HEK293 (cell line): ENCODE measurements at regions not wholly inside any gene's neighbourhood (a gene's known extent, or its start where the extent isn't known, plus 50 kb on each side); places are given as distances from the start of the nearest gene placed in this dataset.

Experiments
- CTCF ChIA-PET: fragments of 350-600 bp; formaldehyde crosslinking; extraction: SDS; loops from one replicate; lab custom pipeline; 2021; ENCODE audit warnings: antibody characterized with exemption; lab: Yijun Ruan, JAX
- POLR2A ChIA-PET: fragments of 300-600 bp; formaldehyde crosslinking; extraction: SDS; loops from one replicate; lab custom pipeline; 2020; ENCODE audit warnings: antibody characterized with exemption, inconsistent platforms; lab: Yijun Ruan, JAX
- H3K27ac ChIP-seq: fragments of 200-500 bp; sonication (Bioruptor generic); 2 replicates; pipeline ENCODE4 v1.5.1; 2014; ENCODE audit warnings: low read depth, low read length, control low read depth, inconsistent platforms; ENCODE audit errors: extremely low read depth
- H3K36me3 ChIP-seq, 2 experiments: fragments of 200-500 bp in 1 of 2; sonication (Bioruptor generic) in 1 of 2; 1 replicate in 1 of 2; 2 replicates in 1 of 2; pipeline ENCODE4 v1.5.1; 2014 to 2017; ENCODE audit warnings: inconsistent platforms in 2 of 2, low read length in 2 of 2; ENCODE audit not compliant: control insufficient read depth in 2 of 2, insufficient read depth in 1 of 2
- H3K4me1 ChIP-seq: fragments of 200-500 bp; sonication (Bioruptor generic); 2 replicates; pipeline ENCODE4 v1.5.1; 2014; ENCODE audit warnings: mild to moderate bottlenecking, low read length, inconsistent platforms; ENCODE audit not compliant: control insufficient read depth, insufficient read depth
- H3K4me3 ChIP-seq: 2 replicates; pipeline ENCODE4 v1.5.1; 2011; ENCODE audit warnings: low read depth, mild to moderate bottlenecking, control low read depth, low read length, moderate library complexity
- H3K9me3 ChIP-seq: fragments of 200-500 bp; sonication (Bioruptor generic); 2 replicates; pipeline ENCODE4 v1.5.1; 2014; ENCODE audit warnings: low read depth, low read length, inconsistent platforms; ENCODE audit not compliant: control insufficient read depth, insufficient read depth
- BCL11A ChIP-seq: fragments of 450-650 bp; formaldehyde crosslinking; IDR thresholded peaks from 2 replicates; pipeline ENCODE4 v1.5.1; 2016; ENCODE audit warnings: low read depth, missing biosample characterization, missing genetic modification characterization
- BCL11B ChIP-seq: fragments of 450-650 bp; formaldehyde crosslinking; IDR thresholded peaks from 2 replicates; pipeline ENCODE4 v1.5.1; 2016; ENCODE audit warnings: low read depth, missing biosample characterization, missing genetic modification characterization
- GLIS2 ChIP-seq: fragments of 450-650 bp; formaldehyde crosslinking; IDR thresholded peaks from 2 replicates; pipeline ENCODE4 v1.5.1; 2016; ENCODE audit warnings: missing biosample characterization, missing genetic modification characterization
- KLF1 ChIP-seq: fragments of 450-650 bp; formaldehyde crosslinking; IDR thresholded peaks from 2 replicates; pipeline ENCODE4 v1.5.1; 2016; ENCODE audit warnings: missing biosample characterization, missing genetic modification characterization
- KLF10 ChIP-seq: fragments of 450-650 bp; IDR thresholded peaks from 2 replicates; pipeline ENCODE4 v1.5.1; 2018; ENCODE audit warnings: missing biosample characterization, mild to moderate bottlenecking, missing genetic modification characterization
- OVOL3 ChIP-seq: fragments of 450-650 bp; formaldehyde crosslinking; IDR thresholded peaks from 2 replicates; pipeline ENCODE4 v1.5.1; 2016; ENCODE audit warnings: missing biosample characterization, missing genetic modification characterization
- PRDM1 ChIP-seq: fragments of 450-650 bp; formaldehyde crosslinking; IDR thresholded peaks from 2 replicates; pipeline ENCODE4; 2016; ENCODE audit warnings: missing biosample characterization, missing genetic modification characterization
- YY2 ChIP-seq: fragments of 450-650 bp; formaldehyde crosslinking; IDR thresholded peaks from 2 replicates; pipeline ENCODE4 v1.5.1; 2016; ENCODE audit warnings: missing biosample characterization, missing genetic modification characterization
- ZFP3 ChIP-seq: fragments of 450-650 bp; formaldehyde crosslinking; IDR thresholded peaks from 2 replicates; pipeline ENCODE4 v1.5.1; 2016; ENCODE audit warnings: low read depth, missing biosample characterization, missing genetic modification characterization
- ZFP37 ChIP-seq: fragments of 450-650 bp; formaldehyde crosslinking; IDR thresholded peaks from 2 replicates; pipeline ENCODE4 v1.5.1; 2016; ENCODE audit warnings: missing biosample characterization, missing genetic modification characterization
- ZNF23 ChIP-seq: fragments of 450-650 bp; formaldehyde crosslinking; IDR thresholded peaks from 2 replicates; pipeline ENCODE4 v1.5.1; 2016; ENCODE audit warnings: missing biosample characterization, missing genetic modification characterization, borderline replicate concordance
- ZNF311 ChIP-seq: fragments of 450-650 bp; formaldehyde crosslinking; IDR thresholded peaks from 2 replicates; pipeline ENCODE4 v1.5.1; 2017; ENCODE audit warnings: missing biosample characterization, missing genetic modification characterization, borderline replicate concordance
- ZNF354C ChIP-seq: fragments of 450-650 bp; formaldehyde crosslinking; IDR thresholded peaks from 2 replicates; pipeline ENCODE4 v1.5.1; 2016; ENCODE audit warnings: missing biosample characterization, missing genetic modification characterization, low read depth, borderline replicate concordance
- ZNF433 ChIP-seq: fragments of 450-650 bp; formaldehyde crosslinking; IDR thresholded peaks from 2 replicates; pipeline ENCODE4 v1.5.1; 2016; ENCODE audit warnings: missing biosample characterization, missing genetic modification characterization, low read depth
- ZNF544 ChIP-seq: fragments of 450-650 bp; formaldehyde crosslinking; IDR thresholded peaks from 2 replicates; pipeline ENCODE4 v1.5.0; 2017; ENCODE audit warnings: missing biosample characterization, missing genetic modification characterization
- ZNF548 ChIP-seq: fragments of 450-650 bp; formaldehyde crosslinking; IDR thresholded peaks from 2 replicates; pipeline ENCODE4 v1.5.1; 2016; ENCODE audit warnings: missing biosample characterization, missing genetic modification characterization
- ZNF558 ChIP-seq: fragments of 450-650 bp; formaldehyde crosslinking; IDR thresholded peaks from 2 replicates; pipeline ENCODE4 v1.5.1; 2016; ENCODE audit warnings: missing biosample characterization, missing genetic modification characterization
- ZNF561 ChIP-seq: fragments of 450-650 bp; IDR thresholded peaks from 2 replicates; pipeline ENCODE4 v1.5.1; 2018; ENCODE audit warnings: missing biosample characterization, missing genetic modification characterization, borderline replicate concordance
- ZNF585B ChIP-seq: fragments of 450-650 bp; formaldehyde crosslinking; IDR thresholded peaks from 2 replicates; pipeline ENCODE4 v1.5.1; 2016; ENCODE audit warnings: missing biosample characterization, missing genetic modification characterization
- ZNF776 ChIP-seq: fragments of 450-650 bp; formaldehyde crosslinking; IDR thresholded peaks from 2 replicates; pipeline ENCODE4 v1.5.0; 2017; ENCODE audit warnings: missing biosample characterization, missing genetic modification characterization, borderline replicate concordance
- ZNF792 ChIP-seq: fragments of 450-650 bp; formaldehyde crosslinking; IDR thresholded peaks from 2 replicates; pipeline ENCODE4 v1.5.1; 2016; ENCODE audit warnings: missing biosample characterization, missing genetic modification characterization
- ZXDB ChIP-seq: fragments of 450-650 bp; formaldehyde crosslinking; IDR thresholded peaks from 2 replicates; pipeline ENCODE4 v1.5.1; 2016; ENCODE audit warnings: missing biosample characterization, missing genetic modification characterization
- TF ChIP-seq, protein P1 (sequence below): fragments of 450-650 bp; formaldehyde crosslinking; IDR thresholded peaks from 2 replicates; pipeline ENCODE4 v1.5.1; 2016; ENCODE audit warnings: missing biosample characterization, missing genetic modification characterization, low read depth
- TF ChIP-seq, protein P2 (sequence below): fragments of 450-650 bp; formaldehyde crosslinking; IDR thresholded peaks from 2 replicates; pipeline ENCODE4 v1.5.1; 2016; ENCODE audit warnings: missing biosample characterization, missing genetic modification characterization
- TF ChIP-seq, protein P3 (sequence below): fragments of 450-650 bp; IDR thresholded peaks from 2 replicates; pipeline ENCODE4 v1.5.1; 2018; ENCODE audit warnings: missing biosample characterization, mild to moderate bottlenecking, missing genetic modification characterization
- TF ChIP-seq, protein P4 (sequence below): fragments of 450-650 bp; formaldehyde crosslinking; IDR thresholded peaks from 2 replicates; pipeline ENCODE4 v1.5.1; 2016; ENCODE audit warnings: missing biosample characterization, missing genetic modification characterization

DNA sequence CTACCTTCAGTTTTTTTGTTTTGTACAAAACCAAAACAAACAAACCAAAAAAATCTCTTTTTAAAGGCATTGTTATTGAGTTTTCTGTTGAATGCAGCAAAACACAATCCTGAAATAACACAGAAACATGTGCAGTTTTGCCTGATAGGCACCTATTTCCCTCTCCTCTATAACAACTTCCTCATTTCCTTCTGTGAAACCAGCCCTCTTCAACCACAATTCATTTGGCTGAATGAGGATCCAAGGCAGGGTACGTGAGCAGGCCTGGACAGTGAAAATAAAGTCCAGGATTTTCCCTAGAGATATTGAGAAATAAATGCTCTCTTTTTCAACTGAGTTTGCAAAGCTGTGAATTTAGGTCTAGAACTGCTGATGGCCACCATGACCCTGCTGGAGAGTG lies 134.8 kb upstream of the LARP1 start:
- Histone ChIP-seq H3K27ac (no peak overlapping the region), H3K4me3 (no peak overlapping the region), H3K36me3 (no peaks in the 10 kb centered on the region), H3K9me3 (no peaks in the 10 kb centered on the region), H3K4me1 (no peaks in the 10 kb centered on the region)
- ChIA-PET CTCF (interaction anchor here (0.7 kb wide), 1 partner anchor 15 kb away, joined by 3 read pairs; no protein-coding TSS in a partner anchor), POLR2A (no interaction called here)
- no peak for TF ChIP-seq GLIS2
- no peak for TF ChIP-seq ZXDB (tag by site-specific recombination)
- TF ChIP-seq OVOL3 (tag by site-specific recombination), result no peak
- no peak for TF ChIP-seq PRDM1 (tag by site-specific recombination)
- no peak for TF ChIP-seq ZFP37 (tag by site-specific recombination)
- no peak for TF ChIP-seq KLF10 (tag by site-specific recombination)
- TF ChIP-seq ZNF548 (tag by site-specific recombination), result no peak
- TF ChIP-seq ZNF354C (tag by site-specific recombination), result no peak
- TF ChIP-seq ZNF561, result no peak
- no peak for TF ChIP-seq ZNF544 (tag by site-specific recombination)
- TF ChIP-seq, protein P1, sequence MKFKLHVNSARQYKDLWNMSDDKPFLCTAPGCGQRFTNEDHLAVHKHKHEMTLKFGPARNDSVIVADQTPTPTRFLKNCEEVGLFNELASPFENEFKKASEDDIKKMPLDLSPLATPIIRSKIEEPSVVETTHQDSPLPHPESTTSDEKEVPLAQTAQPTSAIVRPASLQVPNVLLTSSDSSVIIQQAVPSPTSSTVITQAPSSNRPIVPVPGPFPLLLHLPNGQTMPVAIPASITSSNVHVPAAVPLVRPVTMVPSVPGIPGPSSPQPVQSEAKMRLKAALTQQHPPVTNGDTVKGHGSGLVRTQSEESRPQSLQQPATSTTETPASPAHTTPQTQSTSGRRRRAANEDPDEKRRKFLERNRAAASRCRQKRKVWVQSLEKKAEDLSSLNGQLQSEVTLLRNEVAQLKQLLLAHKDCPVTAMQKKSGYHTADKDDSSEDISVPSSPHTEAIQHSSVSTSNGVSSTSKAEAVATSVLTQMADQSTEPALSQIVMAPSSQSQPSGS, result no peak
- TF ChIP-seq, protein P2, sequence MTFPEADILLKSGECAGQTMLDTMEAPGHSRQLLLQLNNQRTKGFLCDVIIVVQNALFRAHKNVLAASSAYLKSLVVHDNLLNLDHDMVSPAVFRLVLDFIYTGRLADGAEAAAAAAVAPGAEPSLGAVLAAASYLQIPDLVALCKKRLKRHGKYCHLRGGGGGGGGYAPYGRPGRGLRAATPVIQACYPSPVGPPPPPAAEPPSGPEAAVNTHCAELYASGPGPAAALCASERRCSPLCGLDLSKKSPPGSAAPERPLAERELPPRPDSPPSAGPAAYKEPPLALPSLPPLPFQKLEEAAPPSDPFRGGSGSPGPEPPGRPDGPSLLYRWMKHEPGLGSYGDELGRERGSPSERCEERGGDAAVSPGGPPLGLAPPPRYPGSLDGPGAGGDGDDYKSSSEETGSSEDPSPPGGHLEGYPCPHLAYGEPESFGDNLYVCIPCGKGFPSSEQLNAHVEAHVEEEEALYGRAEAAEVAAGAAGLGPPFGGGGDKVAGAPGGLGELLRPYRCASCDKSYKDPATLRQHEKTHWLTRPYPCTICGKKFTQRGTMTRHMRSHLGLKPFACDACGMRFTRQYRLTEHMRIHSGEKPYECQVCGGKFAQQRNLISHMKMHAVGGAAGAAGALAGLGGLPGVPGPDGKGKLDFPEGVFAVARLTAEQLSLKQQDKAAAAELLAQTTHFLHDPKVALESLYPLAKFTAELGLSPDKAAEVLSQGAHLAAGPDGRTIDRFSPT (tag by site-specific recombination), result no peak
- TF ChIP-seq YY2 (tag by site-specific recombination), result no peak

DNA sequence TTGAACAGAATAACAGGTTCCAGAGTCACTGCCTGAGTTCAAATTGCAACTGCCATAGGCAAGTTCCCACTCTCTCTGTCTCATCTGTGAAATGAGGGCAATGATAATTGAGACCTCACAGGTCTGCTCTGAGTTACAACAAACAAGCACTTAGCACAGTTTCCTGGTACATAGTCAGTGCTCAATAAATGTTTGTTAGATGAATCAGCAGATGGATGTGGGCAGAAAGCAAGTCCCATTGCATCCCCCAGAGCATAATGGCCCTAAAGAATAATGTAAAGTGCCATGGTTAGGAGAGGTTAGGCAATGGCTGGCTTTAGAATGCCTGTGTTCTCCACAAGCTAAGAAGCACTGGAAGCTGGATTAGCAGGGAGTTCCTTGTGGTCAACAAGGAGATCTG lies 136.5 kb upstream of the LARP1 start:
- ChIA-PET CTCF (interaction anchor here (1.2 kb wide), 2 partner anchors 8 to 152 kb away, joined by 4 to 5 read pairs; no protein-coding TSS in a partner anchor), POLR2A (no interaction called here)

DNA sequence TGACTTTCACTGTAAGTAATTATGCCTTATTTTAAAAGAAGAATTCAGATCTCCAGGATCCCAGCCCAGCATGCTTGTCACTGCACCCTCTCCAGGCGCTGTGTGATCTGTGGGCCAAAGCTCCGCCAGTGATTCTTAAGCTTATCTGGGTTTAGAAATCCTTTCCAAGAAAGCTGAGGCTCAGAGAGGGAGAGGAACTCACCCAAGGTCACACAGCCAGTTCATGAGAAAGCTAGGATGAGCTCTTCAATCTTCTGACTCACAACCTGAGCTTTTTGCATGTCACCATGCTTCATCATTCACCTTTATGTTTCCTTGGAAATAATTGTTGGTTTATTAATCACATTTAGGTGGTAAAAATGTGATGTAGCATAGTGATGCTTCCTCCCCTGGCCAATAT lies 136.6 kb upstream of the HAND1 start:
- ChIA-PET CTCF (interaction anchor here (0.6 to 8.0 kb wide), 4 partner anchors 9 to 433 kb away, joined by 3 to 147 read pairs (median 4); no protein-coding TSS in a partner anchor), POLR2A (interaction anchor here (0.9 kb wide), 1 partner anchor 168 kb away, joined by 3 read pairs; no protein-coding TSS in a partner anchor)
- no peaks in the 10 kb centered on the region for H3K9me3 ChIP-seq
- no peaks in the 10 kb centered on the region for H3K4me1 ChIP-seq
- no peak overlapping the region for H3K27ac ChIP-seq
- H3K36me3 ChIP-seq, result no peaks in the 10 kb centered on the region
- H3K4me3 ChIP-seq, result no peak overlapping the region
- TF ChIP-seq, protein P3, sequence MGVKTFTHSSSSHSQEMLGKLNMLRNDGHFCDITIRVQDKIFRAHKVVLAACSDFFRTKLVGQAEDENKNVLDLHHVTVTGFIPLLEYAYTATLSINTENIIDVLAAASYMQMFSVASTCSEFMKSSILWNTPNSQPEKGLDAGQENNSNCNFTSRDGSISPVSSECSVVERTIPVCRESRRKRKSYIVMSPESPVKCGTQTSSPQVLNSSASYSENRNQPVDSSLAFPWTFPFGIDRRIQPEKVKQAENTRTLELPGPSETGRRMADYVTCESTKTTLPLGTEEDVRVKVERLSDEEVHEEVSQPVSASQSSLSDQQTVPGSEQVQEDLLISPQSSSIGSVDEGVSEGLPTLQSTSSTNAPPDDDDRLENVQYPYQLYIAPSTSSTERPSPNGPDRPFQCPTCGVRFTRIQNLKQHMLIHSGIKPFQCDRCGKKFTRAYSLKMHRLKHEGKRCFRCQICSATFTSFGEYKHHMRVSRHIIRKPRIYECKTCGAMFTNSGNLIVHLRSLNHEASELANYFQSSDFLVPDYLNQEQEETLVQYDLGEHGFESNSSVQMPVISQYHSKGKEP (tag by site-specific recombination), result no peak
- TF ChIP-seq ZNF776 (tag by site-specific recombination) (no peak), BCL11B (tag by site-specific recombination) (no peak), ZNF558 (tag by site-specific recombination) (no peak), BCL11A (tag by site-specific recombination) (no peak), KLF1 (tag by site-specific recombination) (no peak), ZNF433 (tag by site-specific recombination) (no peak), ZNF585B (tag by site-specific recombination) (no peak), ZNF311 (no peak)

More for the DNA sequence above, 136.5 kb upstream of the LARP1 start:
- no peaks in the 10 kb centered on the region for H3K9me3 ChIP-seq
- TF ChIP-seq ZFP3 (tag by site-specific recombination), result no peak
- TF ChIP-seq ZNF23 (tag by site-specific recombination), result no peak
- TF ChIP-seq ZNF792 (tag by site-specific recombination), result no peak
- TF ChIP-seq, protein P4, sequence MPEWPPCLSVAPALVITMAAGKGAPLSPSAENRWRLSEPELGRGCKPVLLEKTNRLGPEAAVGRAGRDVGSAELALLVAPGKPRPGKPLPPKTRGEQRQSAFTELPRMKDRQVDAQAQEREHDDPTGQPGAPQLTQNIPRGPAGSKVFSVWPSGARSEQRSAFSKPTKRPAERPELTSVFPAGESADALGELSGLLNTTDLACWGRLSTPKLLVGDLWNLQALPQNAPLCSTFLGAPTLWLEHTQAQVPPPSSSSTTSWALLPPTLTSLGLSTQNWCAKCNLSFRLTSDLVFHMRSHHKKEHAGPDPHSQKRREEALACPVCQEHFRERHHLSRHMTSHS (tag by site-specific recombination), result no peak
- no peaks in the 10 kb centered on the region for H3K36me3 ChIP-seq
- no peaks in the 10 kb centered on the region for H3K4me1 ChIP-seq
- H3K4me3 ChIP-seq, result no peak overlapping the region
- H3K27ac ChIP-seq, result no peak overlapping the region
